HCT116 (cell line): ENCODE measurements at regions not wholly inside any gene's neighbourhood (a gene's known extent, or its start where the extent isn't known, plus 50 kb on each side); places are given as distances from the start of the nearest gene placed in this dataset.

Source experiments
- ATAC-seq: fragments of 200-7000 bp; cut with Tn5 transposase; 2 replicates; pipeline ENCODE4 v1.9.1; 2020; ENCODE audit warnings: mild to moderate bottlenecking, moderate library complexity
- BruUV-seq: library from RNA; stranded (reverse); fragments of 400-500 nt; replicated peaks from 2 replicates; lab custom pipeline; 2021; lab: Mats Ljungman, UMichigan
- CTCF ChIA-PET: fragments of 300-600 bp; sonication (Branson Sonifier 250); formaldehyde crosslinking; loops from one replicate; lab custom pipeline; 2021; ENCODE audit warnings: antibody characterized with exemption; lab: Charles Lee
- POLR2A ChIA-PET: fragments of 300-600, 350-600 bp; sonication (Branson Sonifier 250); formaldehyde crosslinking; loops from one replicate; lab custom pipeline; 2021; ENCODE audit warnings: antibody characterized with exemption; lab: Charles Lee
- RAD21 ChIA-PET, 2 experiments: fragments of 300-600 bp; sonication (Branson Sonifier 250); formaldehyde crosslinking; loops; one replicate each; lab custom pipeline; 2023; ENCODE audit warnings: low total read pairs in 2 of 2; ENCODE audit not compliant: uncharacterized antibody in 2 of 2, unreplicated experiment in 2 of 2, low non-redundant PET in 1 of 2; lab: Charles Lee
- DNase-seq: peaks from one replicate; pipeline ENCODE4 v3.0.0-alpha.2; 2010; ENCODE audit warnings: low read depth, low spot score
- H2AFZ ChIP-seq: fragments of 200-600 bp; shearing (Covaris generic), sonication (generic); 2 replicates; pipeline ENCODE4 v1.6.1; 2017; ENCODE audit warnings: low read depth, mixed run types, mixed read lengths, antibody characterized with exemption, low read length; ENCODE audit not compliant: poor library complexity, severe bottlenecking
- H3K27ac ChIP-seq: 2 replicates; pipeline ENCODE4 v1.5.1; 2012; ENCODE audit warnings: low read depth, low read length
- H3K27me3 ChIP-seq: fragments of 200-600 bp; sonication (generic); 2 replicates; pipeline ENCODE4 v1.6.1; 2016; ENCODE audit warnings: mixed run types, low read length, mixed read lengths; ENCODE audit not compliant: insufficient read depth
- H3K36me3 ChIP-seq, 2 experiments: fragments of 200-500 bp in 1 of 2; fragments of 200-600 bp in 1 of 2; sonication (Bioruptor generic) in 1 of 2; sonication (generic) in 1 of 2; 2 replicates each; pipeline versions ENCODE4 v1.5.1 to v1.6.1; 2014 to 2016; ENCODE audit warnings: low read length in 2 of 2, inconsistent platforms in 1 of 2, mixed read lengths in 1 of 2, mixed run types in 1 of 2; ENCODE audit not compliant: insufficient read depth in 2 of 2, control insufficient read depth in 1 of 2
- H3K4me1 ChIP-seq, 2 experiments: fragments of 200-600 bp in 1 of 2; sonication (generic) in 1 of 2; 2 replicates each; pipeline versions ENCODE4 v1.5.1 to v1.6.1; 2012 to 2017; ENCODE audit warnings: low read length in 2 of 2, inconsistent platforms in 1 of 2, mild to moderate bottlenecking in 1 of 2, mixed read lengths in 1 of 2, mixed run types in 1 of 2, moderate library complexity in 1 of 2; ENCODE audit not compliant: insufficient read depth in 2 of 2, control insufficient read depth in 1 of 2
- H3K4me2 ChIP-seq: fragments of 200-600 bp; sonication (generic); 2 replicates; pipeline ENCODE4 v1.6.1; 2017; ENCODE audit warnings: mixed run types, low read length, mixed read lengths
- H3K4me3 ChIP-seq, 2 experiments: fragments of 200-600 bp in 1 of 2; sonication (generic) in 1 of 2; replicated peaks in 1 of 2; 2 replicates each; pipeline ENCODE4 v1.5.1; 2011 to 2016; ENCODE audit warnings: low read length in 2 of 2, control low read depth in 1 of 2, low read depth in 1 of 2, mild to moderate bottlenecking in 1 of 2, mixed read lengths in 1 of 2, mixed run types in 1 of 2
- H3K79me2 ChIP-seq: fragments of 200-600 bp; sonication (generic); 2 replicates; pipeline ENCODE4 v1.6.1; 2017; ENCODE audit warnings: mild to moderate bottlenecking, mixed run types, low read length, moderate library complexity, mixed read lengths; ENCODE audit not compliant: insufficient read depth
- H3K9ac ChIP-seq: fragments of 200-600 bp; sonication (generic); 2 replicates; pipeline ENCODE4 v1.6.1; 2016; ENCODE audit warnings: low read length, mixed read lengths
- H3K9me2 ChIP-seq: fragments of 200-600 bp; sonication (generic), shearing (Covaris generic); 2 replicates; pipeline ENCODE4 v1.6.1; 2017; ENCODE audit warnings: mixed run types, mild to moderate bottlenecking, moderate library complexity; ENCODE audit not compliant: insufficient read depth
- H3K9me3 ChIP-seq, 2 experiments: fragments of 200-500 bp in 1 of 2; fragments of 200-600 bp in 1 of 2; sonication (Bioruptor generic) in 1 of 2; sonication (generic) in 1 of 2; 2 replicates each; pipeline ENCODE4 v1.6.1; 2014 to 2017; ENCODE audit warnings: low read length in 2 of 2, mixed read lengths in 2 of 2, inconsistent platforms in 1 of 2, low read depth in 1 of 2, mild to moderate bottlenecking in 1 of 2, mixed run types in 1 of 2, moderate library complexity in 1 of 2; ENCODE audit not compliant: control insufficient read depth in 1 of 2, insufficient read depth in 1 of 2
- H4K20me1 ChIP-seq: fragments of 200-600 bp; sonication (generic), shearing (Covaris generic); 2 replicates; pipeline ENCODE4 v1.6.1; 2017; ENCODE audit warnings: mixed run types, mild to moderate bottlenecking, moderate library complexity; ENCODE audit not compliant: insufficient read depth
- ATF3 ChIP-seq: IDR thresholded peaks from 2 replicates; pipeline ENCODE4 v1.6.1; 2012
- CEBPB ChIP-seq: IDR thresholded peaks from 2 replicates; pipeline ENCODE4 v1.6.1; 2012; ENCODE audit warnings: low read depth
- EGR1 ChIP-seq: IDR thresholded peaks from 2 replicates; pipeline ENCODE4 v1.6.1; 2012; ENCODE audit warnings: low read depth
- FOSL1 ChIP-seq: IDR thresholded peaks from 2 replicates; pipeline ENCODE4 v1.6.1; 2012; ENCODE audit warnings: low read depth
- REST ChIP-seq: IDR thresholded peaks from 2 replicates; pipeline ENCODE4 v1.6.1; 2012; ENCODE audit warnings: low read depth
- SIN3A ChIP-seq: IDR thresholded peaks from 2 replicates; pipeline ENCODE4 v1.6.1; 2012; ENCODE audit warnings: low read depth
- YY1 ChIP-seq: IDR thresholded peaks from 2 replicates; pipeline ENCODE4 v1.6.1; 2011; ENCODE audit warnings: low read length, low read depth, moderate library complexity, mild to moderate bottlenecking; ENCODE audit not compliant: insufficient replicate concordance; ENCODE audit errors: extremely low read depth
- ZBTB33 ChIP-seq: IDR thresholded peaks from 2 replicates; pipeline ENCODE4 v1.6.1; 2011; ENCODE audit warnings: mild to moderate bottlenecking, low read length, moderate library complexity; ENCODE audit not compliant: insufficient replicate concordance; ENCODE audit errors: extremely low read depth
- intact Hi-C: fragments of 100-400 bp; cut with micrococcal nuclease; formaldehyde crosslinking; loops from 2 replicates; pipeline ENCODE4 v1.10.0; 2022

GRCh38 chr4:58435871-58436270 is 1325.7 kb upstream of the IGFBP7 start:
- H3K36me3 ChIP-seq: no peaks in the 10 kb centered on the region
- H3K4me1 ChIP-seq: no peaks in the 10 kb centered on the region
- H3K4me3 ChIP-seq: no peak overlapping the region
- no peaks in the 10 kb centered on the region for H4K20me1 ChIP-seq
- POLR2A ChIA-PET: no interaction called here
- no peaks in the 10 kb centered on the region for H3K79me2 ChIP-seq
- BruUV-seq: no TSS peak
- RAD21 ChIA-PET: no interaction called here
- DNase-seq: no peak
- H3K9me2 ChIP-seq: no peaks in the 10 kb centered on the region
- intact Hi-C loops: no loop called here
- no peaks in the 10 kb centered on the region for H3K27me3 ChIP-seq
- CTCF ChIA-PET: no interaction called here
- ATAC-seq: no peak
- no peak overlapping the region for H3K27ac ChIP-seq
- H3K4me2 ChIP-seq: no peak overlapping the region
- no peak overlapping the region for H3K9ac ChIP-seq
- TF ChIP-seq SIN3A (no peak), FOSL1 (no peak), EGR1 (no peak), CEBPB (no peak), YY1 (no peak), ATF3 (no peak), REST (no peak), ZBTB33 (no peak)
- peaks cover 7 to 22% of the 10 kb centered on the region in 2 experiments; a peak in 3 of 4 replicates for H3K9me3 ChIP-seq
- no peak overlapping the region for H2AFZ ChIP-seq
